ENCODE measurements at regions not wholly inside any gene's neighbourhood (a gene's known extent, or its start where the extent isn't known, plus 50 kb on each side); places are given as distances from the start of the nearest gene placed in this dataset.

- no peaks in the 10 kb centered on the region for H3K36me3 ChIP-seq
- H3K27ac ChIP-seq: peak overlapping the region in 5 of 8 donors; percentile 9 to 48 (median 15)
- TF ChIP-seq POLR2AphosphoS5 (IDR thresholded peaks at IDR 0.05) (no peak), POLR2A (IDR thresholded peaks at IDR 0.05) (no peak), CTCF (IDR thresholded peaks at IDR 0.05 in 8 of 11, conservative IDR thresholded peaks at IDR 0.05 in 3 of 11) (no peak)
- intact Hi-C loops (cut with DNase I; ENCODE audit: low total_unique reads): no loop called here
- H3K27me3 ChIP-seq (replicated peaks in 1 of 7): peaks cover 0 to 44% (median 0%) of the 10 kb centered on the region in 7 donors
- H3K4me1 ChIP-seq: no peaks in the 10 kb centered on the region
- no peak for DNase-seq
- H3K9me3 ChIP-seq: peaks cover 0 to 6% (median 0%) of the 10 kb centered on the region in 8 donors
- no peak overlapping the region for H3K4me3 ChIP-seq
- 38 to 49% (median 41%) methylated on average over 8 of the region's 8 CpGs for WGBS, 5 donors
Observed at GRCh38 chr18:49668574-49669275, 106.9 kb downstream of the LIPG start.

GRCh38 chr18:49667462-49667861 lies 105.6 kb downstream of the LIPG start:
- Histone ChIP-seq H3K4me3 (no peak overlapping the region), H3K36me3 (no peaks in the 10 kb centered on the region), H3K27me3 (replicated peaks in 1 of 7) (peaks cover 0 to 42% (median 0%) of the 10 kb centered on the region in 7 donors), H3K9me3 (peaks cover 0 to 6% (median 0%) of the 10 kb centered on the region in 8 donors), H3K4me1 (no peaks in the 10 kb centered on the region), H3K27ac (no peak overlapping the region)
- 67 to 83% (median 72%) methylated on average over 6 of the region's 6 CpGs for WGBS, 5 donors
- TF ChIP-seq CTCF (IDR thresholded peaks at IDR 0.05 in 8 of 11, conservative IDR thresholded peaks at IDR 0.05 in 3 of 11): no peak
- TF ChIP-seq POLR2AphosphoS5 (IDR thresholded peaks at IDR 0.05): no peak
- TF ChIP-seq POLR2A (IDR thresholded peaks at IDR 0.05): no peak
- intact Hi-C loops (cut with DNase I; ENCODE audit: low total_unique reads): no loop called here
- DNase-seq: no peak

- Histone ChIP-seq H3K9me3 (peaks cover 0 to 6% (median 0%) of the 10 kb centered on the region in 8 donors), H3K4me3 (no peak overlapping the region)
- 60 to 73% (median 71%) methylated on average over 4 of the region's 4 CpGs for WGBS, 5 donors
Observed at GRCh38 chr18:49666045-49666775, 104.4 kb downstream of the LIPG start.

More at GRCh38 chr18:49666045-49666775, 104.4 kb downstream of the LIPG start:
- intact Hi-C loops (cut with DNase I; ENCODE audit: low total_unique reads): no loop called here
- Histone ChIP-seq H3K27me3 (replicated peaks in 1 of 7) (peaks cover 0 to 42% (median 0%) of the 10 kb centered on the region in 7 donors), H3K36me3 (no peaks in the 10 kb centered on the region), H3K27ac (no peak overlapping the region), H3K4me1 (no peaks in the 10 kb centered on the region)
- DNase-seq: no peak
- TF ChIP-seq POLR2A (IDR thresholded peaks at IDR 0.05): no peak
- TF ChIP-seq CTCF (IDR thresholded peaks at IDR 0.05 in 8 of 11, conservative IDR thresholded peaks at IDR 0.05 in 3 of 11): no peak
- no peak for TF ChIP-seq POLR2AphosphoS5 (IDR thresholded peaks at IDR 0.05)

Data from spleen (tissue), 11 donors.